Heart left ventricle (tissue), 13 donors: ENCODE measurements at regions not wholly inside any gene's neighbourhood (a gene's known extent, or its start where the extent isn't known, plus 50 kb on each side); places are given as distances from the start of the nearest gene placed in this dataset.

ENCODE experiments used
- POLR2A ChIP-seq, 2 donors: fragments of 450-650 bp; IDR thresholded peaks; one replicate each; pipeline ENCODE4 v1.6.1; 2017; ENCODE audit warnings: antibody characterized with exemption in 2 of 2, mild to moderate bottlenecking in 2 of 2, moderate library complexity in 2 of 2
- TF ChIP-seq, protein P1 (sequence below), 12 donors: fragments of 200-600 bp; sonication (generic) in 4 of 12; IDR thresholded peaks; one replicate each; pipeline versions ENCODE4 v1.5.0 to v1.8.0; 2018 to 2022; ENCODE audit warnings: antibody characterized with exemption in 12 of 12, mild to moderate bottlenecking in 5 of 12
- donor health status: ischemic (EF 13 %, LVEDD 7.1; RV severe dilation, severe dysfunction).
- donor health status: DM: no; HTN: yes; CAD: no.
- donor health status: DM: no; HTN: no; CAD: no.
- donor health status: ischemic (EF 25% LVEDD 6.9; RV normal size, moderate dysfunction).
- donor health status: ischemic (EF 25% LVEDD 5.7; RV mildly dilated, moderate dysfunction).
- donor health status: ischemic (EF 35%, LVEDD 5.7; RV mildly dilated, moderate dysfunction).
- donor health status: nonischemic (EF 11% LVEDD 7.7; RV severe dilation, severe dysfunction).
- donor health status: DM: yes; HTN: yes; CAD: no.
- donor health status: PGD.
- donor health status: ischemic (EF 29% LVEDD 5.4; RV normal size, mild dysfunction).
- donor health status: nonischemic (EF 23%, LVEDD 6.1; RV moderate dilation, normal function).

DNA sequence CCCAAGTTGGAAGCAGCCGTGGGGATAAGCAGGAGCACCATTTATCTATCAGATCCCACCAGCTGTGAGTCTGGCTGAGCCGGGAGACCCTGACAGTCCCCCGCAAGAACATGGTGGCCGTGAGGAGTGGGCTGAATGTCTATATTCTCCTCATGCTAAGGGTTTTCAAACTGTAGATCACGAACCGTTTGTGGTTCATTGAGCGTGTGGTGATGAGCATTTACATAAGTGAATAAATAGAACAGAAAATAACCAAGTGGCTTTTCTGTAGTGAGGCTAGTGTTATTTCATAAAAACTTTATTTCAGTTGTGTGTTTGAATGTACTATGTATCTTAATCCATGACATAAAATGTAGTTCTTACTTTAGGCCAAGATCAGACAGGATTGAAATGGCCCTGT is 190.2 kb upstream of the APCDD1 start:
- TF ChIP-seq, protein P1, sequence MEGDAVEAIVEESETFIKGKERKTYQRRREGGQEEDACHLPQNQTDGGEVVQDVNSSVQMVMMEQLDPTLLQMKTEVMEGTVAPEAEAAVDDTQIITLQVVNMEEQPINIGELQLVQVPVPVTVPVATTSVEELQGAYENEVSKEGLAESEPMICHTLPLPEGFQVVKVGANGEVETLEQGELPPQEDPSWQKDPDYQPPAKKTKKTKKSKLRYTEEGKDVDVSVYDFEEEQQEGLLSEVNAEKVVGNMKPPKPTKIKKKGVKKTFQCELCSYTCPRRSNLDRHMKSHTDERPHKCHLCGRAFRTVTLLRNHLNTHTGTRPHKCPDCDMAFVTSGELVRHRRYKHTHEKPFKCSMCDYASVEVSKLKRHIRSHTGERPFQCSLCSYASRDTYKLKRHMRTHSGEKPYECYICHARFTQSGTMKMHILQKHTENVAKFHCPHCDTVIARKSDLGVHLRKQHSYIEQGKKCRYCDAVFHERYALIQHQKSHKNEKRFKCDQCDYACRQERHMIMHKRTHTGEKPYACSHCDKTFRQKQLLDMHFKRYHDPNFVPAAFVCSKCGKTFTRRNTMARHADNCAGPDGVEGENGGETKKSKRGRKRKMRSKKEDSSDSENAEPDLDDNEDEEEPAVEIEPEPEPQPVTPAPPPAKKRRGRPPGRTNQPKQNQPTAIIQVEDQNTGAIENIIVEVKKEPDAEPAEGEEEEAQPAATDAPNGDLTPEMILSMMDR (IDR thresholded peaks at IDR 0.05) = no peak
- no peak for TF ChIP-seq POLR2A (IDR thresholded peaks at IDR 0.05)
